GM19467 (cell line): ENCODE measurements at regions not wholly inside any gene's neighbourhood (a gene's known extent, or its start where the extent isn't known, plus 50 kb on each side); places are given as distances from the start of the nearest gene placed in this dataset.

Experiments used
- ATAC-seq: cut with Tn5 transposase; IDR thresholded peaks from one replicate; pipeline ENCODE4 v1.9.1; 2021; ENCODE audit warnings: mild to moderate bottlenecking, moderate library complexity; ENCODE audit not compliant: unreplicated experiment

DNA sequence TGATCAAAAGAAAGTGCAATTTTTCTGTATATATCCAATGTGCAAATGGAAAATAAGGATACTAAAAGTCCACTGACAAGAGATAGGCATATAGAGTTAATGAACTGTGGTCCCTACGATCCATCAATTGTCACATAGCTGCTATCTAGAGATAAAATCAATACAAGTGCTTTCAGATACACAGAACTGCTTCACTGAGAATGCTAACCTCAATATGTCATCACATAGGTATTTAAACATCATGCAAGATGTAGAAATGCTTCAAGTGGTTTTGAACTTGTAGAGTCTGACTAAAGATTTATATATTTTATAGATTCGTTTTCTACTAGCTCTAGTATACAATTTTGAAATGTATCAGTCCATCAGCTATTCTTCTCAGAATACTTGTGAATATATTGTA, 1604.7 kb downstream of the PLA2G4A start:
- ATAC-seq: no peak

DNA sequence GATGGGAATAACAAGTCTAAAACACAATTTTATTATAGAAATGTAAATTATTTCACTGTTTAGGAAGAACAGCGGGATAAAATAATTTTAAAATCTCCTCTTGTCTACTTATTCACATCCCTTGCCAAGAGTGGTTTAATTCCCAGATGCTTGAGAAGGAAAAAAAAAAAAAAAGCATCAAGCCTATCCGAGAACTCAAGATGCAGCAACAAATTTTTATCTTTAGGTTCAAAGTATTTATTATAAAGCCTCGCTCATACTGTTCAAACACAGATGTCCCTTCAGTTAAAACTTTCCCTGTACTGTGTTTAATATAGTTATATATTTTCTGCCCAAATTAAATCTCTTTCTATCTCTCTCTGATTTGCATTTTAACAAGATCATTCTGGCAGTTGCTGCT, 1615.8 kb downstream of the PLA2G4A start:
- no peak for ATAC-seq

DNA sequence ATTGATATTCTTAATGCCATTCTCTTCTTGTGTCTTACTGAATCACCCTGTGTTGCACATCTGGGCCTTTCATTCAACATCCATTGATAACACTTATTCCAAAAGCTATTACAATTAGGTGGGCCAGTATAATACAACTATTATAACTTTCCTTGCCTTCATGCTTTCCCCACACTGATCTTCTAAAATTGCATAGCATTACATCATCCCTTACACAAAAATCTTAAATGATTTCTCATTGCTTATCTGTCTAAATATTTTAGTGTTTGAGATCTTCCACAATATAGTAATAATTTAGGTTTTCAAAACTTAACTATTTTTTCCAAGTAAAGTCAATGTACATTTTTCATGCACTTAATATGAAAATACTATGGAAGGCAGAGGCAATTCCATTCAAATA, 1634.1 kb downstream of the PLA2G4A start:
- ATAC-seq: no peak

DNA sequence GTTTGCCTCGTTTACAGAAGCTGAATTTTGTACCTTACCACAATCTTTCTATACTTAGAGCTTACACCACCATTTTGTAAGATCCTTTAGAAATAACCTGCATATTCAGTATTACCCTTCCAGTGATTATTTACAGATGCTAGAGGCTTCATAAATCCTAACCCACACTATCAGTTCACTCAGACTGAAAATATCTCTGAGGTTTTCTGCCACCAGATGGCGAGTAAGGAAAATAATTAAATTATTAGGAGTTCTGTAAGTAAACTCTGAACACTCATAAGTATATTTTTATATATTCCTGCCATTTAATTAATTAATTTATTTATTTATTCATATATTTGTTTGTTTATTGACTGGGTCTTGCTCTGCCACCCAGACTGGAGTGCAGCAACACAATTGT, 1635.2 kb downstream of the PLA2G4A start:
- ATAC-seq: no peak

DNA sequence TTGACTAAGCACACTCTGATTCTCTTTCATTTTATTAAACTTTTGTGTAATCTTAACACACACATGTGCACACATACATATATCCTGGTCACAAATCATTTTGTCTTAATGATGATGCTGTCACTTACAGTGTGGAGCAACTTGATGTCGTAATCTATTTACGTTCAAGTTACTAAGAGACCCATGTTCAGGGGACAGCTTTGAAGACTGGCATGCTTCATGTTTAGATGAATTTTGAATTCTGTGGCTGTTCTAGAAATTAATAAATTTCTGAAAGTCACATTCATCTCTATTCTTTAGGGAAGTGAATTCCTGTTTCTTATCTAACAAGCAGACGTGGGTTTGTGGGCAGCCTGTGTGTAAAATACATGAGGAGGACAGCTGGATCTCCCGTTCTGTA, 1637.8 kb downstream of the PLA2G4A start:
- ATAC-seq: no peak

DNA sequence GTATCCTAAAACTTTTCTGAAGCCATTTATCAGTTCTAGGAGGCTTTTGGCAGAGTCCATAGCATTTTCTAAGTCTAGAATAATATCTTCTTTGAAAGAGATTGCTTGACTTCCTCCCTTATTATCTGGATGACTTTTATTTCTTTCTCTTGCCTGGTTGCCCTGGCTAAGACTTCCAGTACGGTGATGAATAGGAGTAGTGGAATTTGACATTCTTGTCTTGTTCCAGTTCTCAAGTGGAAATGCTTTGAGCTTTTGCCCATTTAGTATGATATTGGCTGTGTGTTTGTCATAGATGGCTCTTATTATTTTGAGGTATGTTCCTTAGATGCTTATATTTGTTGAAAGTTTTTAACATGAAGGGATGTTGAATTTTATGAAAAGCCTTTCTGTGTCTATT, 1647.9 kb downstream of the PLA2G4A start:
- ATAC-seq: no peak

DNA sequence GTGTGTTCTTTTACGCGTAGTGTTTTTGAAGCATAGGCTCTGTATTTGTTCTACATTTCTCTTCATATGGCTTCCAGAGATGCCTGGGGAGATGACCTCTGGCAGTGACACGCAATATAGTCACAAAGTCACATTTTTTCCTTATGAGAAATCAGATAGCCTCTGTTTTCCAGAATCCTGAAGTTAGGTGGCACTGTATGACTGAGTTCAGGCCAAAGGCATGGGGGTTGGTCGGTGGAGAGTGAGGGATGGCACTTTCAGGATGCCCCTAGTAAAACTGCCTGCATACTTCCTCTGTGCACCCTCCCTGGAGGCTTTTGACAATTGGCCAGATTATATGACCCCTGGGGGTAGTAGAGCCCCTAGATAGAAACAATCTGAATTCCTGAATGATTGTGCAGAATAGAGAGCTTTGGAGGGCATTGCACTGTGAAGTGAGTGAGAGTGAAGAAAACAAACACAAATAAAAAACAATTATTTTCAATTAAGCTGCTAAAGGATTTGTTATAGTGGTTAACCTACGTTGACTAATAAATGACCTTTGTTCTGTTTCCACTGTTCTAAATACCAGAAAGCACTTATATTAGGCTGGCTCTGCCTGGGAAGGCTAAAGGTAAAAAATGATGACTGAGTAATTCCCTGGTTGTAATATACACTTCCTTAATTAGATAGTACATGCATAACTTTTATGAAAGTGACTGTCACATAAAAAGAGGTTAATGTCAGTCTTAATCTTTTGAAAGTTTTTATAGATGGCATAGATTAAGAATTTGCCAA, 1660.8 kb downstream of the PLA2G4A start:
- ATAC-seq: no peak

DNA sequence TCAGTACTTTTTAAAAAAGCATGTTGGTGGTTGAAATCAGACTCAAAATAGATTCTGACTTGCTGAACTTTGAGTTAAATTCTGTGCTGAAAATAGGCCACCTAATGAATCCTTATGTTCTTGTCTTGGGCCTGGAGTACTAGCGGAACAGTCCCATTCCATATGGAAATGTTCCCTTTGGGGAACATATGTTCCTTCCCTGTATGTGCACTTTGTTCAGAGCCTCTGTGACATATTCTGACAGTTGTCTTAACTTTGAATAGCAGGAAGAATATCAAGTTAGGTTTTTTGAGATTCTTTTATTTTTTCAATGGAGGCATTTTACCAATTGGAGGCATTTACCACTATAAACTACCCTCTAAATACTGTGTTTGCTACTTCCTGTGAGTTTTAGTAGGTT, 1667.8 kb downstream of the PLA2G4A start:
- no peak for ATAC-seq

DNA sequence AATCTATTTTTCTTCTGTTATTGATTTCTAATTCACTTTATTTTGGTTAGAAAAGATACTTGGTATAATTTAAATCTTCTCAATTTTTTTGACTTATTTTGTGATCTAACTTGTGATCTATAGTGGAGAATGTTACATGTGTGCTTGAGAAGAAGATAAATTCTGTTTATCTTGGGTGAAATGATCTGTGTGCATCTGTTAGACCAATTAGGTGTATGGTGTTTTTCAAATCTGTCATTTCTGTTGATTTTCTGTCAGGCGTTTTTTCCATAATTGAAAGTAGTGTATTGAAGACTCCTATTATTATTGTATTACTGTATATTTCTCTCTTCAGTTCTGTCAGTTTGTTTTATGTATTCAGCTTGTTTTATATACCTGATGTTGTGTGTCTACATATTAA, 1668.3 kb downstream of the PLA2G4A start:
- ATAC-seq: no peak

DNA sequence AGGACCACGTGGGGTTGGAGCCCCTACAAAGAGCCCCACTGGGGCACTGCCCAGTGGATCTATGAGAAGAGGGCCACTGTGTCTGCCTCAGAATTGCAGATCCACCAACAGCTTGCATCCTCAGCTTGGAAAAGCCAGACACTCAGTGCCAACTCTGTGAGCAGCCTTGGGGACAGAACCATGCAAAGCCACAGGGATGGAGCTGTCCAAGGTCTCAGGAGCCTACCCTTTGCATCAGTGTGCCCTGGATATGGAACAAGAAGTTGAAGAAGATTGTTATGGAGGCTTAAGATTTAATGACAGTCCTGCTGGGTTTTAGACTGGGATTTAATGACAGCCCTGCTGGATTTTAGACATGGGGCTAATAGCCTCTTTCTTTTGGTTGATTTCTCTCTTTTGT, 1670.9 kb downstream of the PLA2G4A start:
- ATAC-seq: no peak

DNA sequence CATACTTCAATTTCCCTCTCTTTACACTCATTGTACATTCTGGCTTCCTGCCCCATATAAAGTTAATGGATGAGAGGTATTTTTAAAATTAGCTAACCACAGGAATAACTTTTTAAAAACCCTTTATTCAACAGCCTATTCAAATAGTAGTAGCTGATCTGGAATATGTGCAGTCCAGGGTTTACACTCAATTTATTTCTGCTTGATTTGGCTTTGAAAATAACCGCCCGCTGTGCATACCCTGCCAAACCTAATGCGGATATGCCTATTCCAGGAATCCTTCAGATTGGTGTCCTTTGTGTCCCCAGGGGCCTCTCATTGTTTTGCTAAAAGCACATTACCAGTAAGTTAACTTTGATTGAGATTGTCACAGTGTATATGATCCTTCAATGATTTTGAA, 1686.2 kb downstream of the PLA2G4A start:
- ATAC-seq: no peak

DNA sequence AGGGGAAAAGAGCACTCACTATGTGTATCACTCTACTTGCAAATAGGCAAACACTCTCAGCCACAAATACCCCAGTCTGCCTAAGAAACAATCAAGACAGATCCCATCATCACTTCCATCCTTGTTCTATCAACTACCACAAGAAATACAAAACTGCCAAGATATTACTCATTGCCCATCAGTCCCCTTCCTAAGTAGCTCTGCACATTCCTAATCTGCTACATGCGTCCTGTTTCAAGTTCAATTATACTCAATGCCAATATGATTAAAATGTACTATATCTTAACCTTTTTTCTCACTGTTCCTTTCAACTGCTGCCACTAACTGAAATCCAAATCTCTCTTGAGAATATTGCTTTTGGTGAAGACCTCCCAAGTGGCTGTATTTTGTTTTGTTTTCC, 1688.4 kb downstream of the PLA2G4A start:
- no peak for ATAC-seq

DNA sequence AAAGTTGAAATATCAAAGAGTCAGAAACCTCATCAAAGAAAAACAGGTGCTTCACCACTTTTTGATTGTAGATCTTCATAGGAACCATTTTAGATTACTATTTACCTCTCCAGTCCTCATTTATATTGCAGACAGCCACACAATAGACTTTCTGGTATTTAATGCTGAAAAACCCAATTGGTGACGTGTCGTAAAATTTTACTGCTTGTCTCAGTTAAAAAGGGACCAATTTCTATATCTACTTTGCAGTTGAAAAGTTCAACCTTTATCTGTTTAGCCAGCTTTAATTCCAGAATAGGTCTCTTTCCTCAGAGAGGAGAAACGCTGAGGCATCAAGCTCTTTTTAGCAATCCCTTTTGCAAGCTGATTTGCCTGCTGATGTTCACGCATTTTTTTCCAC, 1722.4 kb downstream of the PLA2G4A start:
- ATAC-seq: no peak

DNA sequence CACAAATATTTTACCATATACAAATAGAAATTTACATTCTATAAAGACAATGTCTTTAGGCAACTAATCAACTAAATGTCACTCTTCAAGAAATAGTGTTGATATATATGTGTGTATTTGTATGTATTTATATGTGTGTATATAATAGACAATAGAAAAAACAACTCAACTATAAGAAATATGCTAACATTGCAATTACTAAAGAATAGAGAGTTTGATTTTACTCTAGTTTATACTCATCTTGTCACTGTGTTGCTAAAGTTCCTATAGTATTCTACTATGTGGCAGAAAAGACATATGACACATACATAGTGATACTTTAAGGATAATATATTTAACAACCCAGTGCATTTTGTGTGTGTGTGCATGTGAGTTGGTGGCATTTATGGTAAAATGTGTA, 1728.3 kb downstream of the PLA2G4A start:
- no peak for ATAC-seq

DNA sequence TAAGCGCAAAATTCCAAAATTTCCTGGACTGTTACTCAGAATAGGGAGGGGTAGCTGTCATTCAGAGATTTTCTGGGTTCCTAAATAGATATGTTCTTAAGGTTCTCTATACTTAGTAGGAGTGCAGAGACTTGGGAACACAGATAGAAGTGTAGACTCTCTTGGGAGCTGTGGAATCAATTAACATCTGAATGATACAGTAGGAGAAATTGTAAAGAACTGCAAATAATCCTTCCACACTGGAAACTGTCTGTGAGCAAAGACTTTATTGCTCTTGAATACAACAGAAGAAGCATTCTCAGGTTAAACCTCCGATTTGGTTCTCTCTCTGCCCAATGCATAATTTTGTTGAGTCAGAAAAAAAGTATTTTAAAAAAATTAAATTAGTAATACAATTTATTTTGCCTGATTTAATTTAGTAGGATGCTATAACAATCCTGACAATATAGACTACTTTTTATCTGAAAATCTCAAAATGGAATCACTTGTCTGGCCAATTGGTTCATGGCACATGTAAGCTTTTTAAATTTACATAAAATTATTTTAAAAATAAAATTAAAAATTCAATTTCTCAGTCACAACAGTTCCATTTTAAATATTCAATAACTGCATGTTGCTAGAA, 1754.3 kb downstream of the PLA2G4A start:
- no peak for ATAC-seq

DNA sequence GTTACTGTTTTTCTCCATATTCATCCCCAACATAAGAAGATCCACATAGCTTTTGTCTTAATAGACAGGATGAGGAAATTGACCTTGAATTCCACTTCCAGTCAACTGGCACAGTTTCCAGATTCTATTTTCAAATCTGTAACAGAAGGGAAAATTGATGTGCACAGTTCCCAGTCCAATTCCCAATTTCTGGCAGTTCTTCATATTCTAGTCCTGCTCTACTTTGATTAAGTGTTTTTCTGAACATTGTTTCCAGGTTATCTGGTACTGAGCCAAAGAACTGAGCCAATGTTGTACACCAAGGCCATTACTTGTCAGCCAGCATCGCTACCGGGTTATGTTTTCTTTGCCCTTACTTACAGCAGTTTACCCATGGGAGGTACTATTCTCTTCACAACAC, 1755.4 kb downstream of the PLA2G4A start:
- ATAC-seq: no peak

DNA sequence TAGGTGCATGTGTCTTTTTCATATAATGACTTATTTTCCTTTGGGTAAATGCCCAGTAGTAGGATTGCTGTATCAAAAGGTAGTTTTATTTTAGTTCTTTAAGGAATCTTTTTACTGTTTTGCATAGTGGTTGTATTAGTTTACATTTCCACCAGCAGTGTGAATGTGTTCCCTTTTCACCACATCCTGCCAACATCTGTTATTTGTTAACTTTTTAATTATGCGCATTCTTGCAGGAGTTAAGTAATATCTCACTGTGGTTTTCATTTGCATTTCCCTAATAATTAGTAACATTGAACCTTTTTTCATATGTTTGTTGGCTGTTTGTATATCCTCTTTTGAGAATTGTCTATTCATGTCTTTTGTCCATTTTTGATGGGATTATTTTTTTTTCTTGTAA, 1761.9 kb downstream of the PLA2G4A start:
- ATAC-seq: no peak

DNA sequence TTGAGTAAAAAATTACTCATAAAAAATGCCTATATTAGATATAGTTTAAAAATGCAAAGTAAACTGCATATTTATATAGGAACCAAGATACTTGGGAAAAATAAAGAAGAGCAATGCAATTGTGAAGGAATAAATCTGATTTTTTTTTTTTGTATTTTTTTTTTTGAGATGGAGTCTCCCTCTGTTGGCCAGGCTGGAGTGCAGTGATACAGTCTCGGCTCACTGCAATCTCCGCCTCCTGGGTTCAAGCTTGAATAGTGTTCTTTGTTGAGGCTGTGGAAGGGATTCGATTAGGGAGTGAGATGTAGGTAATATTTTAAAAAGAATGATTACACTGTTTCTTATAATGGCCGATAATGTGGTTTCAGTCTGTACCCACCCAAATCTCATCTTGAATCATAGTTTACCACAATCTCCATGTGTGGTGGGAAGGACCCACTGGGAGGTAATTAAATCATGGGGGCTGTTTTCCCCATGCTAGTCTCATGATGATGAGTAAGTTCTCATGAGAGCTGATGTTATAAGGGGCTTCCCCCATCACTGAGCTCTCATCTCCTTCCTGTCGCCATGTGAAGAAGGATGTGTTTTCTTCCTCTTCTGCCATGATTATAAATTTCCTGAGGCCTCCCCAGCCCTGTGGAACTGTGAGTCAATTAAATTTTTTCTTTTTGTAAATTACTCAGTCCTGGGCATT, 1765.9 kb downstream of the PLA2G4A start:
- no peak for ATAC-seq

DNA sequence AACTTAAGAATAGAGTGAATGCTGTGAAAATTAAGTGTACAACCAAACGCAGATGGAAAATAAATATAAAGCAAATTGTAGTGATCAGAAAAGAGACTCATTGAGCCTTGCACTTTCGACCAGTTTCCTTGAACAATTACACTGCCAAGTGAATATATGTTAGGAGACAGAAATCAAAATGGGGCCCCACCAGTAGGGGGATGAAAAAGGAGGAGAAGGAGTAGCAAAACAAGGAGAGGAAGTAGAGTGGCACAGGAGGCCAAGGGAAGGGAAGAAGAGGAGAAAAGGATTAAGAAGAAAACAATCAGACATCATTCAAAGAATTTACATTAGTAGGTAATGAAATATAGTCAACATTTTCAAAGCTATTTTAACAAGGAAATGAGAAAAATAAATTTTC, 1770.6 kb downstream of the PLA2G4A start:
- no peak for ATAC-seq

DNA sequence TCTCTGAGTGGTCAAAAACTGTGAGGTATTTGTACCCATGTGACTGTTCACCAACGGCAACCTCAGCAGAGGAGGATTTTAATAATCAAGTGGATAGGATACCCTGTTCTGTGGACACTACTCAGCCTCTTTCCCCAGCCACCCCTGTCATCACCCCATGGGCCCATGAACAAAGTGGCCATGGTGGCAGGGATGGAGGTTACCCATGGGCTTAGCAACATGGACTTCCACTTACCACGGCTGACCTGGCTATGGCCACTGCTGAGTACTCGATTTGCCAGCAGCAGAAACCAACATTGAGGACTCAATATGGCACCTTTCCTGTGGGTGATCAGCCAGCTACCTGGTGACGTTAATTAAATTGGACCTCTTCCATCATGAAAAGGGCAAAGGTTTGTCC, 1782.7 kb downstream of the PLA2G4A start:
- ATAC-seq: no peak

DNA sequence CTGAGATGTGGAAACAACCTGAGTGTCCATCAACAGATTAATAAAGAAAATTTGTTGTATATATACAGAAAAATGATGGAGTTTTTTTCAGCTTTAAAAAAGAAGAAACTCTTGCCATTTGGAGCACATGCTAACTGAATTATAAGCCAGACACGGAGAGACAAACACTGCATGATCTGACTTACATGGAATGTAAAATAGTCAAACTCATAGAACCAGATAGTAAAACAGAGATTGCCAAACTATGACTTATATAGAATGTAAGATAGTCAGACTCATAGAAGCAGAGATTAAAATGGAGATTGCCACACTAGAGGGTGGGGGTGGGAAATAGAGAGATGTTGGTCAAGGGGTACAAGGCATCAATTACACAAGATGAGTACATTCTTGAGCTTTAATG, 1786.6 kb downstream of the PLA2G4A start:
- ATAC-seq: no peak

DNA sequence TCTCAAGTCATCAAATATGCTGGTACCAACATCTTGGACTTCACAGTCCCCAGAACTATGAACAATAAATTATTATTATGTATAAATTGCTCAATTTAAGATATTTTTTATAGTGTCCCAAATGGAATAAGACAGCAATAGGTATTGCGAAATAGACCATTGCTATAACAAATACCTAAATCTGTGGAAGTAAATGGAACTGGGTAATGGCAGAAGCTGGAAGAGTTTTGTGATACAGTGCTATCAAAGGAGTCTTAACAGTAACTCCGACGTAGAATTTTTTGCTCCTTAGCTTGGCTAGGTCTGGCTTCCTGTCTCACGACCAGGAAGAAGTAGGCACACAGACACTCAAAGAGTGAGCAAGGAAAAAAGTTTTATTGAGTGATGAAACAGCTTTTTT, 1791.5 kb downstream of the PLA2G4A start:
- ATAC-seq: no peak
